Endothelial cell of umbilical vein (primary cell): ENCODE measurements at regions not wholly inside any gene's neighbourhood (a gene's known extent, or its start where the extent isn't known, plus 50 kb on each side); places are given as distances from the start of the nearest gene placed in this dataset.

ENCODE experiments used
- BruUV-seq: library from RNA; stranded (reverse); fragments of 400-500 nt; replicated peaks from 2 replicates; lab custom pipeline; 2021; lab: Mats Ljungman, UMichigan
- CTCF ChIA-PET: fragments of 300-600, 350-600 bp; sonication (Branson Sonifier 250); formaldehyde crosslinking; loops from one replicate; lab custom pipeline; 2021; ENCODE audit warnings: antibody characterized with exemption, inconsistent platforms; lab: Charles Lee
- POLR2A ChIA-PET: fragments of 300-600, 350-600 bp; sonication (Branson Sonifier 250); formaldehyde crosslinking; loops from one replicate; lab custom pipeline; 2021; ENCODE audit warnings: antibody characterized with exemption, inconsistent platforms; lab: Charles Lee
- DNase-seq: peaks from one replicate; pipeline ENCODE4 v3.0.0-alpha.2; 2011; ENCODE audit warnings: low read depth, low spot score
- FAIRE-seq: peaks from 2 replicates; lab custom pipeline; 2011; peaks lifted over from hg19 to GRCh38; lab: Jason Lieb, UNC
- H2AFZ ChIP-seq: 2 replicates; pipeline ENCODE4 v1.6.0; 2012; ENCODE audit warnings: low read depth, low read length, control low read depth, inconsistent platforms
- H3K27ac ChIP-seq: 2 replicates; pipeline ENCODE4 v1.5.1; 2011; ENCODE audit warnings: low read depth, mild to moderate bottlenecking, control low read depth, low read length, moderate library complexity; ENCODE audit not compliant: insufficient read depth
- H3K27me3 ChIP-seq, 2 experiments: 2 replicates each; pipeline versions ENCODE4 v1.6.0 to v1.6.1; 2011; ENCODE audit warnings: low read length in 2 of 2, mixed read lengths in 1 of 2; ENCODE audit not compliant: control insufficient read depth in 2 of 2, insufficient read depth in 2 of 2
- H3K36me3 ChIP-seq, 2 experiments: 2 replicates in 1 of 2; 3 replicates in 1 of 2; pipeline ENCODE4 v1.5.1; 2011; ENCODE audit warnings: low read length in 2 of 2, mild to moderate bottlenecking in 1 of 2, moderate library complexity in 1 of 2; ENCODE audit not compliant: control insufficient read depth in 2 of 2, insufficient read depth in 2 of 2; ENCODE audit errors: extremely low read depth in 1 of 2
- H3K4me1 ChIP-seq: 3 replicates; pipeline ENCODE4 v1.5.1; 2011; ENCODE audit warnings: mild to moderate bottlenecking, low read length; ENCODE audit not compliant: control insufficient read depth, insufficient read depth; ENCODE audit errors: extremely low read depth
- H3K4me2 ChIP-seq: 2 replicates; pipeline ENCODE4 v1.6.1; 2011; ENCODE audit warnings: low read length, control low read depth, mixed read lengths; ENCODE audit not compliant: insufficient read depth
- H3K4me3 ChIP-seq, 3 experiments: fragments of 200-600 bp in 1 of 3; sonication (generic), shearing (Covaris generic) in 1 of 3; replicated peaks in 1 of 3; 2 replicates each; pipeline ENCODE4 v1.5.1; 2011 to 2016; ENCODE audit warnings: control low read depth in 3 of 3, low read length in 3 of 3, mild to moderate bottlenecking in 2 of 3, inconsistent platforms in 1 of 3, low read depth in 1 of 3, moderate library complexity in 1 of 3; ENCODE audit not compliant: insufficient read depth in 1 of 3
- H3K79me2 ChIP-seq: 2 replicates; pipeline ENCODE4 v1.6.0; 2012; ENCODE audit warnings: low read length, inconsistent platforms; ENCODE audit not compliant: control insufficient read depth, insufficient read depth
- H3K9ac ChIP-seq: replicated peaks from 2 replicates; pipeline ENCODE3; 2011; ENCODE audit warnings: low read length, control low read depth; ENCODE audit not compliant: insufficient read depth; ENCODE audit errors: extremely low read depth
- H3K9me1 ChIP-seq: replicated peaks from 3 replicates; pipeline ENCODE4 v1.6.0; 2011; ENCODE audit warnings: mild to moderate bottlenecking, low read length; ENCODE audit not compliant: control insufficient read depth, insufficient read depth; ENCODE audit errors: extremely low read depth
- H3K9me3 ChIP-seq: replicated peaks from 2 replicates; pipeline ENCODE4 v1.5.1; 2012; ENCODE audit warnings: low read length, inconsistent platforms; ENCODE audit not compliant: control insufficient read depth, insufficient read depth
- H4K20me1 ChIP-seq: replicated peaks from 2 replicates; pipeline ENCODE3; 2011; ENCODE audit warnings: mild to moderate bottlenecking, low read length; ENCODE audit not compliant: control insufficient read depth, insufficient read depth; ENCODE audit errors: extremely low read depth
- CTCF ChIP-seq, 2 donors: IDR thresholded peaks; 1 replicate in 1 of 2; 2 replicates in 1 of 2; pipeline ENCODE4 v1.5.1; 2011; ENCODE audit warnings: low read length in 2 of 2, mild to moderate bottlenecking in 2 of 2, moderate library complexity in 2 of 2, control low read depth in 1 of 2, inconsistent platforms in 1 of 2, low read depth in 1 of 2; ENCODE audit not compliant: insufficient read depth in 1 of 2; ENCODE audit errors: extremely low read depth in 1 of 2
- EZH2 ChIP-seq: IDR thresholded peaks from 2 replicates; pipeline ENCODE4 v1.6.1; 2012; ENCODE audit warnings: borderline replicate concordance, low read depth, mild to moderate bottlenecking, moderate library complexity, low read length, inconsistent platforms; ENCODE audit not compliant: severe bottlenecking
- FOS ChIP-seq: IDR thresholded peaks from 2 replicates; pipeline ENCODE4 v1.6.1; 2011; ENCODE audit warnings: mild to moderate bottlenecking, low read length, moderate library complexity, borderline replicate concordance; ENCODE audit not compliant: insufficient read depth
- GATA2 ChIP-seq: IDR thresholded peaks from 2 replicates; pipeline ENCODE4 v1.7.0; 2011; ENCODE audit warnings: low read depth, mild to moderate bottlenecking, moderate library complexity, mixed read lengths, low read length; ENCODE audit not compliant: insufficient read length, insufficient read depth
- JUN ChIP-seq: IDR thresholded peaks from 2 replicates; pipeline ENCODE4 v1.6.1; 2011; ENCODE audit warnings: borderline replicate concordance, low read depth; ENCODE audit not compliant: insufficient read length, insufficient read depth
- MYC ChIP-seq: IDR thresholded peaks from one replicate; pipeline ENCODE4 v1.6.1; 2011; ENCODE audit warnings: mild to moderate bottlenecking, low read depth, low read length
- POLR2A ChIP-seq: IDR thresholded peaks from 2 replicates; pipeline ENCODE4 v1.6.1; 2012; ENCODE audit warnings: low read depth, mild to moderate bottlenecking, control low read depth, low read length
- POLR2AphosphoS5 ChIP-seq: IDR thresholded peaks from 2 replicates; pipeline ENCODE4 v1.6.1; 2012; ENCODE audit warnings: low read depth, mild to moderate bottlenecking, control low read depth, low read length, moderate library complexity; ENCODE audit not compliant: insufficient read depth
- dilution Hi-C: fragments of 300-500 bp; cut with MboI; formaldehyde crosslinking; loops from one replicate; pipeline ENCODE4 v1.15.0; 2019; ENCODE audit warnings: low sequenced_read_pairs; ENCODE audit not compliant: extremely low pct_ligation_motif_present
- intact Hi-C: fragments of 100-400 bp; cut with micrococcal nuclease; formaldehyde crosslinking; loops from one replicate; pipeline ENCODE4 v1.10.0; 2022
- TF ChIP-seq, protein P1 (sequence below): IDR thresholded peaks from 2 replicates; pipeline ENCODE4 v1.6.1; 2011; ENCODE audit not compliant: insufficient read depth, insufficient read length

GRCh38 chr4:152039023-152039481 is 278.2 kb upstream of the GATB start:
- intact Hi-C loops (no loop called here), dilution Hi-C loops (no loop called here)
- Histone ChIP-seq H3K36me3 (no peaks in the 10 kb centered on the region), H3K4me3 (no peak overlapping the region), H3K9me1 (no peaks in the 10 kb centered on the region), H3K9ac (no peak overlapping the region), H4K20me1 (no peaks in the 10 kb centered on the region), H3K9me3 (no peaks in the 10 kb centered on the region), H2AFZ (no peak overlapping the region), H3K27me3 (peaks cover 0 to 2% of the 10 kb centered on the region in 2 experiments), H3K4me2 (no peak overlapping the region), H3K27ac (no peak overlapping the region), H3K4me1 (no peaks in the 10 kb centered on the region), H3K79me2 (no peaks in the 10 kb centered on the region)
- BruUV-seq, result no TSS peak
- no peak for FAIRE-seq
- ChIA-PET POLR2A (no interaction called here), CTCF (no interaction called here)
- TF ChIP-seq GATA2 (no peak), MYC (no peak), FOS (no peak), JUN (no peak), POLR2A (no peak), EZH2 (no peak), POLR2AphosphoS5 (no peak), CTCF (IDR thresholded peaks at IDR 0.05; ENCODE audit: extremely low read depth in 1 of 2, insufficient read depth in 1 of 2, low read depth in 1 of 2, low read length in 2 of 2) (no peak)
- TF ChIP-seq, protein P1, sequence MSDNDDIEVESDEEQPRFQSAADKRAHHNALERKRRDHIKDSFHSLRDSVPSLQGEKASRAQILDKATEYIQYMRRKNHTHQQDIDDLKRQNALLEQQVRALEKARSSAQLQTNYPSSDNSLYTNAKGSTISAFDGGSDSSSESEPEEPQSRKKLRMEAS, result no peak
- no peak for DNase-seq
